GM19239 (cell line): ENCODE measurements at regions not wholly inside any gene's neighbourhood (a gene's known extent, or its start where the extent isn't known, plus 50 kb on each side); places are given as distances from the start of the nearest gene placed in this dataset.
"Not testable (repeated sequence)": the region's sequence is repeated elsewhere in the genome, so short reads cannot be mapped to it uniquely, and the experiment has no call there.

Source experiments
- DNase-seq: peaks from one replicate; pipeline ENCODE4 v3.0.0; 2011; ENCODE audit warnings: low spot score; ENCODE audit not compliant: insufficient read length
- FAIRE-seq: peaks from 2 replicates; lab custom pipeline; 2011; peaks lifted over from hg19 to GRCh38; lab: Jason Lieb, UNC

- DNase-seq (no peak), FAIRE-seq (no peak)
These were observed 232.5 kb downstream of the PARP8 start for GRCh38 chr5:50898966-50899365.

- no peak for FAIRE-seq
- DNase-seq, result no peak
These were observed 234.6 kb downstream of the PARP8 start for GRCh38 chr5:50900952-50901510.

- FAIRE-seq (no peak), DNase-seq (no peak)
These were observed 237.2 kb downstream of the PARP8 start for GRCh38 chr5:50903651-50904050.

GRCh38 chr5:50905996-50906570 lies 239.6 kb downstream of the PARP8 start:
- FAIRE-seq (no peak), DNase-seq (no peak)

GRCh38 chr5:50920160-50920559 lies 253.7 kb downstream of the PARP8 start:
- not testable (repeated sequence) for DNase-seq, FAIRE-seq

- no peak for FAIRE-seq
- DNase-seq, result no peak
These were observed 255.1 kb downstream of the PARP8 start for GRCh38 chr5:50921366-50922133.

GRCh38 chr5:50922134-50922941 lies 255.9 kb downstream of the PARP8 start:
- not testable (repeated sequence) for DNase-seq, FAIRE-seq

GRCh38 chr5:50922942-50923767 lies 256.7 kb downstream of the PARP8 start:
- no peak for FAIRE-seq
- no peak for DNase-seq

- no peak for FAIRE-seq
- DNase-seq, result no peak
These were observed 257.5 kb downstream of the PARP8 start for GRCh38 chr5:50923768-50924494.

- no peak for FAIRE-seq
- no peak for DNase-seq
These were observed 261.5 kb downstream of the PARP8 start for GRCh38 chr5:50927953-50928352.

- DNase-seq, result no peak
- FAIRE-seq, result no peak
These were observed 262.7 kb downstream of the PARP8 start for GRCh38 chr5:50929174-50929573.

GRCh38 chr5:50934343-50934742 lies 267.9 kb downstream of the PARP8 start:
- DNase-seq (no peak), FAIRE-seq (no peak)

GRCh38 chr5:50945139-50945538 lies 278.7 kb downstream of the PARP8 start:
- no peak for DNase-seq
- FAIRE-seq, result no peak

- DNase-seq (no peak), FAIRE-seq (no peak)
These were observed 281.7 kb downstream of the PARP8 start for GRCh38 chr5:50947906-50948683.

GRCh38 chr5:50953290-50953689 lies 286.9 kb downstream of the PARP8 start:
- DNase-seq (no peak), FAIRE-seq (no peak)

- DNase-seq (no peak), FAIRE-seq (peak; percentile 54)
These were observed 292.5 kb downstream of the PARP8 start for GRCh38 chr5:50958852-50959457.

- FAIRE-seq, result peak; percentile 83
- peak; percentile 68 for DNase-seq
These were observed 296.8 kb downstream of the PARP8 start for GRCh38 chr5:50962934-50963872.
